Stimulated activated CD4-positive, alpha-beta T cell treated with anti-CD3 and anti-CD28 coated beads, Interleukin-1b, Interleukin-23, amount 100 ng/mL, for 4 hours (primary cell): ENCODE measurements at regions not wholly inside any gene's neighbourhood (a gene's known extent, or its start where the extent isn't known, plus 50 kb on each side); places are given as distances from the start of the nearest gene placed in this dataset.
A peak's percentile ranks its signal among the peaks of the same experiment; 100 is the strongest.
"Not testable (repeated sequence)": the region's sequence is repeated elsewhere in the genome, so short reads cannot be mapped to it uniquely, and the experiment has no call there.

ENCODE experiments used
- DNase-seq, 2 donors: peaks; one replicate each; pipeline ENCODE4 v3.0.0-alpha.2; 2020; ENCODE audit warnings: low read depth in 2 of 2

DNA sequence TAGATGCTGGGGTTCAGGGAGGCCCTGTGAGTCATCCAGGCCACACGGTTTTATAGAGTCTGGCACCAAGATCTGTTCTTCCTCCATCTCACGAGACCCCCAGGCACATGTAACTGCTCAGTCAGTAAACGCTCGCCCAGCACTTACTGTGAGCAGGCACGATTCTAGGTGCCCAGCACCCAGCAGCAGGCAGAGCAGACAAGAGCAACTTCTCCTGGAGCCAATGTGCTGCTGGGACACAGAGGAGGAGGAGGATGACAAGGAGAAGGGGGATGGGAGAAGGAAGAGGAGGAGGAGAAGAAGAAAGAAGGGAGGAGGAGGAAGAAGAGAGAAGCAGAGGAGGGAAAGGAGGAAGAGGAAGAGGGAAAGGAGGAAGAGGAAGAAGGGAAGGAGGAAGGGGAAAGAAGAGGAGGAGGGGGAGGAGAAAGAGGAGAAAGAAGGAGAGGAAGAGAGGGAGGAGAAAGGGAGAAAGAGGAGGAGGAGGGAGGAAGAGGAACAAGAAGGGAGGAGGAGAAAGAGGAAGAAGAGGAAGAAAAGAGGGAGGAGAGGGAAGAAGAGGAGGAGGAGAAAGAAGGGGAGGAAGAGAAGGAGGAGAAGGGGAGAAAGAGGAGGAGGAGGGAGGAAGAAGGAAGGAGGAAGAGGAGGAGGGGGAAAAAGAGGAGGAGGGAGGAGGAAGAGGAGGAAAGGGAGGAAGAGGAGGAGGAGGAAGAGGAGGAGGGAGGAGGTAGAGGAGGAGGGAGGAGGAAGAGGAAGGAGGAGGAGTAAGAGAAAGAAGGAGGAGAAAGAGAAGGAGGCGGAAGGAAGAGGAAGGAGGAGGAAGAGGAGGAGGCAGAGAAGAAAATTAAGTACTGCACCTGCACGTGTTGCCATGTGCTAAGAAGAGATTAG is 77.6 kb upstream of the RTL6 start:
- no peak for DNase-seq

DNA sequence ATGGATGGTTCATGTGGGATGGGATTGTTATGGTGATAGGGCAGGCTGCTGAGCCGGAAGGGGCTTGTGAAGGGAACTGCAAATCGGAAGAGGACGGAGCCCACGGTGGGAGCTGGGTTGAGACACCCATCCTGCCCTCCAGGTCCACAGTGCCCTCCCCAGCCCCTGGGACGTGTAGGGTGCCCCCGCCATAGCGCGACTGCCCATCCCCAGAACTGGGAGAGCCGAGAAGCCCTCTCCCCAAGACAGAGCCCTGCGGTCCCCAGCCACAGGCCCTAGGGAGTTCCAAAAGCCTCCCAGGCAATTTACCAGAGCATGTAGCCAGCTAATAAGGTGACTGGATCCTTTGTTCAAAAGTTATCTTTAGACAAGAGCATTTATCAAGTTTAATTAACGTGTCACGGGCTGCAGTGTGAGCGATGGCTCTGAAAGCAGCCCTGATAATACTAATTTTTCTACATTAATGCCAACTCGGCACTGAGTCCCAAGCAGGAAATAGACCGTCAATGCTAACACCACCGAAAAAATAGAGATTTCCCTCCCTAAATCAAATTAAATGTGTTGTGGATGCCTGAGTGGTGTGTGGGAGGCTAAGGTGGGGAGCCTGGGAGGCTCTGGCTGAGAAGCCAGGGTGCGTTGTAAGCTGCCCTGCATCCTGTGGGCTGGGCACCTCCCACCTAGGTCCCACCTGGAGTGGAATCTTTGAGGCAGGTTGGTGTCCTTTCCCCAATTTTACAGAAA is 76.8 kb upstream of the RTL6 start:
- DNase-seq: no peak

DNA sequence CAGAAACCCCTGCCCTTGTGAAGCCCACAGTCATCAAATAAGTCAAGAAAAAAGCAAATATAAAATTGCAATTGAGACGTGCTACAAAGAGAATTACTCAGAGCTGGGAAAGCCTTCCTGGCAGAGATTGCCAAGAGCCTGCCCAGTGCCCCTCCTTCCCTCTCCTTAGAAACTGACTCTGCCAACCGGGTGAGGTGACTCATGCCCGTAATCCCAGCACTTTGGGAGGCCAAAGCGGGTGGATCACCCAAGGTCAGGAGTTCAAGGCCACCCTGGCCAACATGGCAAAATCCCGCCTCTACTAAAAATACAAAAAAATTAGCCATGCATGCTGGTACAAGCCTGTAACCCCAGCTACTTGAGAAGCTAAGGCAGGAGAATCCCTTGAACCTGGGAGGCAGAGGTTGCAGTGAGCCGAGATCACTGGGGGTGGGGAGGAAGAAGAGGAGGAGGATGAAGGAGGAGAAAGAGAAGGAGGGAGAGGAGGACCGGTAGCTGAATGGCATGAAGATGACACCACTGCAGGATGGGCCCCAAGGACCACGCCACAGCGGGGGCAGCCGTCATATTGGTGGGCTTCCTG is 76.1 kb upstream of the RTL6 start:
- no peak for DNase-seq

DNA sequence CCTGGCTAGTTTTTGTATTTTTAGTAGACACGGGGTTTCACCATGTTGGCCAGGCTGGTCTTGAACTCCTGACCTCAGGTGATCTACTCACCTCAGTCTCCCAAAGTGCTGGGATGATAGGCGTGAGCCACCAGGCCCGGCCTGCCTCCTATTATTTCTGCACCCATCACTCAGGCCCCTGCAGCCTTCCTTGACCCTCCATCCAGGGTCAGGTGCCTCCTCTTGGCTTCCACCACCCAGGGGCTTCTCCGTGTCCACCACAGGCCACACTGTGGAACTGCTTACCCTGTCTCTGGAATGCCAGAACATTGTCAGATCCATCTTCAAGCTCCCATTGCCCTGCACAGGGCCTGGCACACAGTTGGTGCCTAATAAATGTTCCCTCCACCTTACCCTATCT is 75.4 kb upstream of the RTL6 start:
- no peak for DNase-seq

DNA sequence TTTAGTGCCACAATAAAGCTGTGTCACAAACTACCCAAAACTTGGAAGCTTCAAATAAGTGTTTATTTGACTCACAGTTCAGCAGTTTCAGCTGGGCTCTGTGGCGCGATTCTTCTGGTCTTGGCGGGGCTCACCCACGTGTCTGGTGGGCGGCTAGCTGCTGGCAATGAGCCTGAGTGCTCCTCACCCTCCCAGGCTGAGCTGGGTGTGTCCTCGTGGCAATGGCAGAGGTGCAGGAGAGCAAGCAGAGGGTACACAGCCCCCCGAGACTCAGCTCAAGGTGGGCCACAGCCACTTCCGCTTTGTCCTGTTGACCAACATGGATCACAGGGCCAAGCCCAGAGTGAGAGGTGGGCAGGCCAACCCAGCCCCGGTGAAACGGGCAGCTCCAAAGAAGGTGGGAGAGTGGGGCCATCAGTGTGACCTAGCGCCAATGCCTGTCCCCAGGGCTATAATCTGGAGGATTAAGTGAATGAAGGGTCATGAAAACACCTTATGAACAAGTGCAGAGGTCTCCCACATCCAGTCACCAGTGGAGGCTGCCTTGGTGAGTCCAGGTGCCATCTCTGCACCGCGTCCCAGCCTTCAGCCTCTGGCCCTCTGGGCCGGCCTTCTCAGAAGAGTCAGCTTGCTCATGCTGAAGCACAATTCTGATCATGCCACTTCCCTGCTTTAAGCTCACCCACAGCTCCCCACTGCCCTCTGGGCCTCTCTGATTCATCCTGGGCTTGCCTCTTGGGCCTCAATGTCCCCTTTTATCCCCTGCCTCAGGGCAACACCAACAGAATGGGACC is 74.6 kb upstream of the RTL6 start:
- no peak for DNase-seq

DNA sequence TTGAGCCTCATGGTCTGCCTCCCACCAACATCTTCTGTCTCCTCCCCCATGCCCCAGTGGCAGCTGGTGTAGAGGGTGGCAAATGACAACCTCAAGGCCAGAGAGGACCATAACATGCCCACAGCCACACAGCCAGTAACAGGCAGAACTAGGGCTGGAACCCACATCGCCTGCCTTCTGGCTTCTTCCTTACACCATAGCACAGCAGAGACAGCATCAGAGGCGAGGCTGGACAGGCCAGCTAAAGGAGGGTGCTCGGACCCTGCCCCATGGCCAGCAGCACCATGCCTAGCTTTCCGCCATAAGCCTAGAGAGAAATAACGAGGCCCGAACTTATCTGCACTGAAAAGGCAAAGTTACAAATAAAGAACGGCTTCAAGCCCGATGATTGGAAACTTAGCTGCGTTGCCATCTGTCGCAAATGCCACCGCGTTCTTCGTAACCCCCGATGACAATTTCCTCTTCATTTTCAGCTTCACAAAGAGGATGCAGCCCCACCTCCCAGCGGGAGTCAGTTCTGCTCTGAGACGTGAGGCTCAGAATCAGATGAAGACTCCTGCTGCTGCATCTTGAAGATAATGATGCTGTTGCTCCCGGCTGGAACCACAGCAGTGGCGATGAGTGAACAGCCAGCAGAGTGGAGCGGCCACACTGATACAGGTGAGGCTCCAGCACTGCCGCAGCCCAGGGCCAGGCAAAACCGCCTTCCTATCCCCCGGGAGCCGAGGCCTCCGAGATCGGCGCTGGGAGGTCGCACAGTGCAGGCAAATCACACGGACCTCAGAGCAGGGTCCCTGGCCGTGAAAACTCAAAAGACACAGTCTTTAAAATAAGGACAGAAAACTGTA is 73.8 kb upstream of the RTL6 start:
- no peak for DNase-seq

DNA sequence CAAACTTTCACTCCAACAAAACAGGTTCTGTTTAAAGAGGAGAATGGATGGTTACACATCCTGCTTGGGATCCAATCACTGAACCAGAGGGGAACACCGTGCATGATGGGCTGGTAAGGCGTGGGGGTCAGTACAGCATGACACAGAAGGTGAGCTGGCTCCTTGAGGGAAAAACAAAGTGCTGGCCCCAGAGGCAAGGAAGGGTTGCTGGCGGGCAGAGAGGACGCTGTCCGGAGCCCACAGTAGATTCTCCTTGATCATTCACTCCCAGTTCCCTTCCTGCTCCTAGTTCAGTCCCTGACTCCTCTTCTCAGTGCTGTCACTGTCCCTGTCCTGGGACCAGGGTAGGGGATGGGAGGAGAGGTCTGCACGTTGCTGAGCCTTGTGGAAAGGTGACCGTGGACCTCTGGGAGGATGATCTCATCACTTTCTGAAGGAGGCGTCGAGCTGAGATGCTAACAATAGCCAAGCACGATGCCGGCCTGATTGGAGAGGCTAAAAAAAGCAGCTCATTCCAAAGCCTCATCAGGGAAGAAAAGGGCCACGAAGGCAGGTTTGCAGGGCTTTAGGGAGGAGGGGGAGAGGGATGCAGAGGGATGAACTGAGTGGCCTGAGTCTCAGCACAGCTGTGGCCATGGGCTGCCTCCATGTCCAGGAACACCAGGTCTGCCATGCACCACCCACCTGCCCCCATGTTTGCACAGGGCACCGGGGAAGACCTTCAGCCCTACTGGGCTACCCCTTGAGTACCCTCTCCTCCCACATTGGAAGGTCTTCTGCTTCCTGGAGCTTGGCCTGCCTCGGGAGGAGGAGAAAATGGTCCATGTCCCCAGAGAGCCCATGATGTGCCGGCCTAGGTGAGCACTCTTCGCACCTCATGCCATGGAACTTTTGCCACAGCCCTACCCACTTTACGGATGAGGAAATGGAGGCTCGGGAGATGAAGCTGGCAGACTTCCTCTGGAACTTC is 72.7 kb upstream of the RTL6 start:
- no peak for DNase-seq

DNA sequence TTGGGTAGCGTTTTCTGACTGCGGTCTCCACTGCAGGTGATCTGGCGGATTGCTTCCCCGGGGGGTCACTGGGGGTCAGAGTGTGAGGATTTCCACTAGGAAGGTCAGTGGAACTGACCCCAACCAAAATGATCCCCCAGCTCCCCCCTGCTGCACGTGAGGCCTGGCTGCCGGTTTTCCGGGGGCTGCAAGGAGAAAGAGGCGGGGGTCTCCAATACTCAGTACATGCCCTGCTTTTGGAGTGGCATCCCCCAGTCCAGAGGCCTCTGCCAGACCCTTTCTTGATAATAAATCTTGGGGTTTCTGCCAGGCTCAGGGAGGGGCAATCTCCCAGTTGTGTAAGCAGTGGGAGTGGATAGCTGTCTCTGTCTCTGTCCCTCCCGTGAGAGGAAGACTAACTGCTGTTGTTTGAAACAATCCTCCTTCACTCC is 71.5 kb upstream of the RTL6 start:
- DNase-seq: no peak

DNA sequence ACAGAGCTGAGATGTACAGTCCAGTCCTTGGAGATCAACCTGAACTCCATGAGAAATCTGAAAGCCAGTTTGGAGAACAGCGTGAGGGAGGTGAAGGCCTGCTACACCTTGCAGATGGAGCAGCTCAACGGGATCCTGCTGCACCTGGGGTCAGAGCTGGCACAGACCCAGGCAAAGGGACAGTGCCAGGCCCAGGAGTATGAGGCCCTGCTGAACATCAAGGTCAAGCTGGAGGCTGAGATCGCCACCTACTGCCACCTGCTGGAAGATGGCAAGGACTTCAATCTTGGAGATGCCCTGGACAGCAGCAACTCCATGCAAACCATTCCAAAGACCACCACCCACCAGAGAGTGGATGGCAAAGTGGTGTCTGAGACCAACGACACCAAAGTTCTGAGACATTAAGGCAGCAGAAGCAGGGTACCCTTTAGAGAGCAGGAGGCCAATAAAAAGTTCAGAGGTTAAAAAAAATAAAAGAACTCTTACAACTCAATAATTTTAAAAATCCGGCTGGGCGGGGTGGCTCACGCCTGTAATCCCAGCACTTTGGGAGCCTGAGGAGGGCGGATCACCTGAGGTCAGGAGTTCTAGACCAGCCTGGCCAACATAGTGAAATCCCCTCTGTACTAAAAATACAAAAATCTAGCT is 69.9 kb upstream of the RTL6 start:
- peak; percentile 27 to 31 for DNase-seq

DNA sequence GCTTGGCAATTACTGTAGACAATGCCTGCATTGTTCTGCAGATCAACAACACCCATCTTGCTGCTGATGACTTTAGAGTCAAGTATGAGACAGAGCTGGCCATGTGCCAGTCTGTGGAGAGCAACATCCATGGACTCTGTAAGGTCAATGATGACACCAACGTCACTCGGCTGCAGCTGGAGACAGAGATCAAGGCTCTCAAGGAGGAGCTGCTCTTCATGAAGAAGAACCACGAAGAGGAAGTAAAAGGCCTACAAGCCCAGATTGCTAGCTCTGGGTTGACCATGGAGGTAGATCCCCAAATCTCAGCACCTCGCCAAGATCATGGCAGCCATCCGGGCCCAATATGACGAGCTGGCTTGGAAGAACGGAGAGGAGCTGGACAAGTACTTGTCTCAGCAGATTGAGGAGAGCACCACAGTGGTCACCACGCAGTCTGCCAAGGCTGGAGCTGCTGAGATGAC is 69.4 kb upstream of the RTL6 start:
- not testable (repeated sequence) for DNase-seq

DNA sequence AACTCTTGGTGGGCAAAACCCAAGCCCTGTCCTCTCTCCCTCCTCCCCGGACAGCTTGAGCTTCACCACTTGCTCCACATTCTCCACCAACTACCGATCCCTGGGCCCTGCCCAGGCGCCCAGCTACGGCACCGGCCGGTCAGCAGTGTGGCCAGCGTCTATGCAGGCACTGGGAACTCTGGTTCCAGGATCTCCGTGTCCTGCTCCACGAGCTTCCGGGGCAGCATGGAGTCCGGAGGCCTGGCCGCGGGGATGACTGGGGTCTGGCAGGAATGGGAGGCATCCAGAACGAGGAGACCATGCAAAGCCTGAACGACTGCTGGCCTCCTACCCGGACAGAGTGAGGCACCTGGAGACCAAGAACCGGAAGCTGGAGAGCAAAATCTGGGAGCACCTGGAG is 68.9 kb upstream of the RTL6 start:
- DNase-seq: no peak

DNA sequence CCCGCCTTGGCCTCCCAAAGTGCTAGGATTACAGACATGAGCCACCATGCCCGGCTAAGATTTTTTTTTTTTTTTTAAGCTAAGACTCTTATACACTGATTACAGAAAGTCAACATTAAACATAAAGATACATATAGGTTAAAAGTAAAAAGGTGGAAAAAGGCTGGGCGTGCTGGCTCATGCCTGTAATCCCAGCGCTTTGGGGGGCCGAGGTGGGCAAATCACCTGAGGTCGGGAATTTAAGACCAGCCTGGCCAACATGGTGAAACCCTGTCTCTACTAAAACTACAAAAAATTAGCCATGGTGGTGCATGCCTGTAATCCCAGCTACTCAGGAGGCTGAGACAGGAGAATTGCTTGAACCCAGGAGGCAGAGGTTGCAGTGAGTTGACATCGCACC is 64.6 kb upstream of the RTL6 start:
- not testable (repeated sequence) for DNase-seq

DNA sequence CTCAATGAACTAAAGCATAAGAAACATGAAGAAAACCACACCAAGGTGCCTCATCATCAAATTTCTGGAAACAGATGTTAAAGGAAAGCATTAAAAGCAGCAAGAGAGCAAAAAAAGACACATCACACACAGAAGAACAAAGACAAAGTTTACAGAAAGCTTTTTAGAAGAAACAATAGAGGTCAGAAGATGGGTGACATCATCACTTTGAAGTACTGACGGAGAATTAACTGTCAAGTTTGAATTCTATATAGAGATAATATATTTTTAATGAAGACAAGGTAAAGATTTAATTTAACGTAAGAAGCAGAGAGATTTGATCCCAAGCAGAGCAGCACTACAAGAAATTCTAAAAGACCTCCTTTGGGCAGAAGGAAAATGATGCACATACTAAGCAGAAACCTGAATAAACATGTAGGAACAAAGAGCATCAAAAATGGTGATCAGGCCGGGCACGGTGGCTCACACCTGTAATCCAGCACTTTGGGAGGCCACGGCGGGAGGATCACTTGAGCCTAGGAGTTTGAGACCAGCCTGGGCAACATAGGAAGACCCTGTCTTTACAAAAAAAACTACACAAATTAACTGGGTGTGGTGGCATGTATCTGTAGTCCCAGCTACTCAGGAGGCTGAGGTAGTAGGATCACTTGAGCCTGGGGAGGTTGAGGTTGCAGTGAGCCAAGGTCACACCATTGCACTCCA is 63.3 kb upstream of the RTL6 start:
- no peak for DNase-seq

DNA sequence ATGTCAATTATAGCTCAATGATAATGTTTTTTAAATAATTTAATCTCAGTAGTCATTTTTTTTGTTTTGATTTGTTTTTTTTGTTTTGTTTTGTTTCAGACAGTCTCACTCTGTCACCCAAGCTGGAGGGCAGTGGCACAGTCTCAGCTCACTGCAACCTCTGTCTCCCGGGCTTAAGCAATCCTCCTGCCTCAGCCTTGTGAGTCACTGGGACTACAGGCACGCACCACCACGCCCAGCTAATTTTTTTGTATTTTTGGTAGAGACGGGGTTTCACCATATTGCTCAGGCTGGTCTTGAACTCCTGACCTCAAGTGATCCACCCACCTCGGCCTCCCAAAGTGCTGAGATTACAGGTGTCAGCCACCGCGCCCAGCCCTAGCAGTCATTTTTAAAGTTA is 60.6 kb upstream of the RTL6 start:
- DNase-seq: not testable (repeated sequence)

DNA sequence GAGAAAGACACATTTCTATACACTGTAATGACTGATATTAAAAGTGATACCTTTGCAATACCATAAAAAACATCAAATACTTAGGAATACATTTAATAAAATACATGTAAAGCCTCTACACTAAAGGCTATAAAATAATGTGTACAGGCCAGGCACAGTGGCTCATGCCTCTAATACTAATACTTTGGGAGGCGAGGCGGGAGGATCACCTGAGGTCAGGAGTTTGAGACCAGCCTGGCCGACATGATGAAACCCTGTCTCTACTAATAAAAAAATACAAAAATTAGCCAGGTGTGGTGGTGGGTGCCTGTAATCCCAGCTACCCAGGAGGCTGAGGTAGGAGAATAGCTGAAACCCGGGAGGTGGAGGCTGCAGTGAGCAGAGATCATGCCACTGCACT is 59.8 kb upstream of the RTL6 start:
- not testable (repeated sequence) for DNase-seq

DNA sequence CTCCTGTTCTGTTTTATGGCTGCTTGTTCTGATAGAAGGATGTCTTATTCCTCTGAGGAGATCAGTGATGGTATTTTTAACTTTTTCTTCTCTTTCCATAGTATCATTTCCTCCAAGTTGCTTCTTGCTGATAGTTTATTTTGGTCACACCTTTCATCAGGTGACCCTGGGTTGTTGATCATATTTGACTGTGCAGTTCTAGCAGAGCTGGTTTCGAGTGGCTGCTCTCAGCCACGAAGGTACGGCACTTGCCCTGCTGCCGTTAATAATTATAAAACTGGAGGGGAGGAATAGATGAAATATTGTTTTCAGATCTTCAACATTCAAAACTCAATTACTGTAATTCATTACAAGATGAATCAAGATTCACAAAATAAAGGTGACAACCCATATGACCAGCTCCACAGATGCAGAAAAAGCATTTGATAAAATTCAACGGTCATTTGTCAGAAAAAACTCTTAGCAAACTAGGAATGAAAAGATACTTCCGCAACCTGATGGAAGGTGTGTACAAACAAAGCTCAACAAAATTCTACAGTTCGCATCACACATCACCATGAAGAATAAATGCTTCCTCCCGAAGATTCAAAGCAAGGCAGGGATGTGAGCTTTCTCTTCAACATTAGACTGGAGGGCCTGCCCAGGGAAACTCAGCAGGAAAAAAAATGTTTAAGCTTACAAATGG is 59.2 kb upstream of the RTL6 start:
- no peak for DNase-seq

DNA sequence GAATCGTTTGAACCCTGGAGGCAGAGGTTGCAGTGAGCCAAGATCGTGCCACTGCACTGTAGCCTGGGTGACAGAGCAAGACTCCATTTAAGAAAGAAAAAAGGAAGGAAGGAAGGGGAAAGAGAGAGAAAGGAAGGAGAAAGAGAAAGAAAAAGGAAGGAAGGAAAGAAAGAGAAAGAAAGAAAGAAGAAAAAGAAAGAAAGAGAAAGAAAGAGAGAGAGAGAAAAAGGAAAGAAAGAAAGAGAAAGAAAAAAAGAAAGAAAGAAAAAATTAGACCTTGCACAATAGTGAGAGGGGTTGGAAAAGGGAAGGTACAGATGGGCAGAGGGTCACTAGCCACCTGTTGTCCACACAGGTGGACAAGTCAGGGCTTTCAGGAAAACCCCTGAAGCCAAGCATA is 57.6 kb upstream of the RTL6 start:
- DNase-seq: no peak

DNA sequence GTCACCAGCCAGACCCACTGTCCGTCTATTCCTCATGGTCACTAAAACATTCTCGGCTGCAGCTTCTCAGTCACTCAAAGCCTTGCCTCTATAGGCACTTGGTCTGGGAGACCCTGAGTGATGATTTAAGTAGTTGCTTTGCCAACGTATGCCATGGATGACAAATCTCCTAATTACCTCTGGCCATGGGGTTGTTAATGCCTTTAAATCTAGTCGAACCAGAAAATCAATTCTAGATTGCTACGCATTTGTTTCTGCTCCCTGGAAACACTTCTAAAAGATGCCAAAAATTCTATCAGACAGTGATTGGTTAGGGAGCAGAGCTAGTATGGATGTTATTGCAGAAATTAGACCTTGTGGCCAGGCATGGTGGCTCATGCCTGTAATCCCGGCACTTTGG is 57.0 kb upstream of the RTL6 start:
- DNase-seq: no peak
